SK-N-MC (cell line): ENCODE measurements at regions not wholly inside any gene's neighbourhood (a gene's known extent, or its start where the extent isn't known, plus 50 kb on each side); places are given as distances from the start of the nearest gene placed in this dataset.

Experiments used
- EZH2 ChIP-seq: fragments of 200-600 bp; sonication (generic); IDR thresholded peaks from one replicate; pipeline ENCODE4 v1.6.1; 2017; ENCODE audit warnings: antibody characterized with exemption
- FOXP2 ChIP-seq: optimal IDR thresholded peaks from 2 replicates; pipeline ENCODE3; 2011; ENCODE audit warnings: mild to moderate bottlenecking, moderate library complexity; ENCODE audit not compliant: insufficient read depth; ENCODE audit errors: extremely low read length, control extremely low read depth
- POLR2AphosphoS5 ChIP-seq: IDR thresholded peaks from 2 replicates; pipeline ENCODE4 v1.6.1; 2012; ENCODE audit warnings: mild to moderate bottlenecking, low read depth, low read length, borderline replicate concordance

DNA sequence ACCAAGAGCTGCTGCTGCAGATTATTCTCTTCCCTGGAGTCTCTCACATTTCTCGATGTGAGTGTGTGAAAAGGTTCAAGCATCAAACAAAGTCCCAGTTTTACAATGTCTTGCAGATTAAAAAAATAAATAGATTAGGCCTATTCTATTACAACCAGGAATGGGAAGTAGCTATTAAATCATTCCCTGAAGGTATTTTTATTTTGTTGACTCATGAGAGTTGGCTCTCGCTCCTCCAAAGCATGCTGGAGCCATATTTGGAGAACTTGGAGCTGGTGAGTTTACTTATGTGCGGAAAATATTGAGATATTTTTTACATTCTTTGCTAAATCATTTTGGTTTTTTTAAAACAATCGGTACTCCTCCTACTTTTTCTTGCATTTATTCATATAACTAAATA lies 572.3 kb downstream of the ETNK1 start:
- no peak for TF ChIP-seq POLR2AphosphoS5
- no peak for TF ChIP-seq EZH2
- no peak for TF ChIP-seq FOXP2
